ENCODE measurements at regions not wholly inside any gene's neighbourhood (a gene's known extent, or its start where the extent isn't known, plus 50 kb on each side); places are given as distances from the start of the nearest gene placed in this dataset.

DNA sequence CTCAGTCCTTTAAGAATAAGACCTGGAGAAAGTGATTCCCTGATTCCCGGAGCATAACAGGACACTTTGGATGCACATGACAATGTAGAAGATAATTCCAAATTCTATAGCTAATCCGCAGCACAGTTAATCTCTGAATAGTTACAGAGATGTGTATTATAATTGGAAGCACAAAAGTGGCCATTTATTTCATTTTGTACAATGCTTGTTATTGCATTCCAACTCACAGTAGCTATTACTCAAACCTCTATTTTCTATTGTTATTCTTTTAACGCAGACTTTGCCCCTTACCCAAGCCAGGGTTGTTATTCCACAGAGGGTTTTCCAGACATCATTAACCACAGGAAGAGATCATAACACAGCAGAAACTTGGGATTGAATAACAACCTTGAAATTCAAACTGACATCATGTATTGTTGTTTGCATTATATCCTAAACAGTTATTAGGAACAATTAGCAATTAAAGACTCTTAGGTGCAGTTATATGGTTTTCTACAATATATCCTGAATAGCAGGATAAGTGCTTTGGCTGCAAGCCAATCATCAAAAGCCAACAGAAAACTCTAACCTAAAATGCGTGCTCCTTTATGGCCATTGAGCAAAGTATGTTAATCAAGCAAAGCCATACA is 984.0 kb upstream of the TENM3 start:
- TF ChIP-seq EZH2phosphoT487 (IDR thresholded peaks at IDR 0.05; ENCODE audit: low read length) (no peak), EZH2 (optimal IDR thresholded peaks at IDR 0.05; ENCODE audit: low read depth, low read length) (no peak)
- TF ChIP-seq, protein P1, sequence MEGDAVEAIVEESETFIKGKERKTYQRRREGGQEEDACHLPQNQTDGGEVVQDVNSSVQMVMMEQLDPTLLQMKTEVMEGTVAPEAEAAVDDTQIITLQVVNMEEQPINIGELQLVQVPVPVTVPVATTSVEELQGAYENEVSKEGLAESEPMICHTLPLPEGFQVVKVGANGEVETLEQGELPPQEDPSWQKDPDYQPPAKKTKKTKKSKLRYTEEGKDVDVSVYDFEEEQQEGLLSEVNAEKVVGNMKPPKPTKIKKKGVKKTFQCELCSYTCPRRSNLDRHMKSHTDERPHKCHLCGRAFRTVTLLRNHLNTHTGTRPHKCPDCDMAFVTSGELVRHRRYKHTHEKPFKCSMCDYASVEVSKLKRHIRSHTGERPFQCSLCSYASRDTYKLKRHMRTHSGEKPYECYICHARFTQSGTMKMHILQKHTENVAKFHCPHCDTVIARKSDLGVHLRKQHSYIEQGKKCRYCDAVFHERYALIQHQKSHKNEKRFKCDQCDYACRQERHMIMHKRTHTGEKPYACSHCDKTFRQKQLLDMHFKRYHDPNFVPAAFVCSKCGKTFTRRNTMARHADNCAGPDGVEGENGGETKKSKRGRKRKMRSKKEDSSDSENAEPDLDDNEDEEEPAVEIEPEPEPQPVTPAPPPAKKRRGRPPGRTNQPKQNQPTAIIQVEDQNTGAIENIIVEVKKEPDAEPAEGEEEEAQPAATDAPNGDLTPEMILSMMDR (IDR thresholded peaks at IDR 0.05; ENCODE audit: low read length), result no peak
- Histone ChIP-seq H3F3A (ENCODE audit: insufficient read depth, low read length) (no peaks in the 10 kb centered on the region), H3K4me2 (ENCODE audit: low read depth, low read length) (no peak overlapping the region), H3K9me3 (replicated peaks; ENCODE audit: insufficient read depth, low read length) (no peaks in the 10 kb centered on the region), H3K36me3 (replicated peaks; ENCODE audit: insufficient read depth, low read length) (no peaks in the 10 kb centered on the region), H3K4me1 (ENCODE audit: low read length) (no peaks in the 10 kb centered on the region), H4K20me1 (ENCODE audit: insufficient read depth, low read length) (no peaks in the 10 kb centered on the region), H3K9me2 (replicated peaks; ENCODE audit: insufficient read depth, low read length) (no peaks in the 10 kb centered on the region), H2AFZ (ENCODE audit: low read length) (no peak overlapping the region), H3K9ac (ENCODE audit: low read length) (no peak overlapping the region), H3K27me3 (replicated peaks; ENCODE audit: insufficient read depth, low read length) (no peaks in the 10 kb centered on the region), H3K4me3 (ENCODE audit: low read length) (no peak overlapping the region), H3K27ac (ENCODE audit: low read length) (no peak overlapping the region), H3K79me2 (ENCODE audit: low read length) (no peaks in the 10 kb centered on the region)
- DNase-seq, result no peak

DNA sequence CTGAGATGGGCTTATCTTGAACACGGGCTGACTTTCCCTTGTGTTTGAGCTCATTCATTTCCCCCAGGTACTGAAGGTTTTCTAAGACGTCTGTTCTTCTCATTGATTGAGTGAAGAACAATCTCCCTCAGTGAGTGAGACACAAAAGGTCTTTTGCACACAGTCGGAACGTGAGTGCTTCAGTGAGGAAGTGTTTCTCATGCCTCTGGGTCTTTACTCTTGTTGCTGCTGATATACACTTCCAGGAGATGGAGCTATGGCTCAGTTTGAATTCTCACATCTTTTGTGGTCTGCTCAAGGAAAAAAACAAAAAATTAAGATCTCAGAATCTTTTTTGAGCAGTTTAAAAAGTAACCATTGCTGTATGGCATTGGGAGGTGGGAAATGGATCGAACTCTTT is 981.9 kb upstream of the TENM3 start:
- H2AFZ ChIP-seq (ENCODE audit: low read length), result no peak overlapping the region
- H3K9ac ChIP-seq (ENCODE audit: low read length), result no peak overlapping the region
- no peak for DNase-seq
- no peak overlapping the region for H3K4me3 ChIP-seq (ENCODE audit: low read length)
- no peaks in the 10 kb centered on the region for H3F3A ChIP-seq (ENCODE audit: insufficient read depth, low read length)
- no peaks in the 10 kb centered on the region for H3K79me2 ChIP-seq (ENCODE audit: low read length)
- TF ChIP-seq, protein P1 (IDR thresholded peaks at IDR 0.05; ENCODE audit: low read length), result no peak
- TF ChIP-seq EZH2phosphoT487 (IDR thresholded peaks at IDR 0.05; ENCODE audit: low read length), result no peak
- no peaks in the 10 kb centered on the region for H3K9me3 ChIP-seq (replicated peaks; ENCODE audit: insufficient read depth, low read length)
- H3K27ac ChIP-seq (ENCODE audit: low read length), result no peak overlapping the region
- no peaks in the 10 kb centered on the region for H3K4me1 ChIP-seq (ENCODE audit: low read length)
- H3K4me2 ChIP-seq (ENCODE audit: low read depth, low read length), result no peak overlapping the region
- H3K9me2 ChIP-seq (replicated peaks; ENCODE audit: insufficient read depth, low read length), result no peaks in the 10 kb centered on the region
- no peaks in the 10 kb centered on the region for H3K27me3 ChIP-seq (replicated peaks; ENCODE audit: insufficient read depth, low read length)
- H3K36me3 ChIP-seq (replicated peaks; ENCODE audit: insufficient read depth, low read length), result no peaks in the 10 kb centered on the region
- no peaks in the 10 kb centered on the region for H4K20me1 ChIP-seq (ENCODE audit: insufficient read depth, low read length)

DNA sequence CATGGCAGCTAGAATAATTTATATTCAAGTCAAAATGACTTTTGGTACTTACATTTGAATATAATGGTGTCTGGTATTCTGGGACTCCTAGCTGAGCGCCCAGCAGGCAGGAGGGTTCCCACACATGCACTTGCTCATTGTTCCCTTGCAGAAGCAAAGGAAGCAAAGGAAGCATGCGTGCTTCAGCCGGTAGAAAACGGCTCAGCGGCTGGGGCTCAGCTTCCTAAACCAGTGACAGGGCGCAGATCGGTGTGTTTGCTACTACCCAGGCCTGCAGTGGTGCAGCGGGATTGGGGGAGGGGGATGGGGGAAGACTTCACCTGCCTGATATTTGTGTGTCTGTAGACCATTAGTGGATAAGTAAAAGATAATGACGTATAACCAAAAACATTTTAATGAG is 978.3 kb upstream of the TENM3 start:
- no peaks in the 10 kb centered on the region for H3K4me1 ChIP-seq (ENCODE audit: low read length)
- no peaks in the 10 kb centered on the region for H3F3A ChIP-seq (ENCODE audit: insufficient read depth, low read length)
- TF ChIP-seq, protein P1 (IDR thresholded peaks at IDR 0.05; ENCODE audit: low read length), result no peak
- no peak for TF ChIP-seq EZH2 (optimal IDR thresholded peaks at IDR 0.05; ENCODE audit: low read depth, low read length)
- TF ChIP-seq EZH2phosphoT487 (IDR thresholded peaks at IDR 0.05; ENCODE audit: low read length), result no peak
- H3K9me2 ChIP-seq (replicated peaks; ENCODE audit: insufficient read depth, low read length), result no peaks in the 10 kb centered on the region
- H2AFZ ChIP-seq (ENCODE audit: low read length), result no peak overlapping the region
- H4K20me1 ChIP-seq (ENCODE audit: insufficient read depth, low read length), result no peaks in the 10 kb centered on the region
- H3K79me2 ChIP-seq (ENCODE audit: low read length), result no peaks in the 10 kb centered on the region
- H3K27ac ChIP-seq (ENCODE audit: low read length), result no peak overlapping the region
- no peaks in the 10 kb centered on the region for H3K36me3 ChIP-seq (replicated peaks; ENCODE audit: insufficient read depth, low read length)
- H3K4me3 ChIP-seq (ENCODE audit: low read length), result no peak overlapping the region
- H3K27me3 ChIP-seq (replicated peaks; ENCODE audit: insufficient read depth, low read length), result no peaks in the 10 kb centered on the region
- no peak for DNase-seq
- no peaks in the 10 kb centered on the region for H3K9me3 ChIP-seq (replicated peaks; ENCODE audit: insufficient read depth, low read length)
- no peak overlapping the region for H3K9ac ChIP-seq (ENCODE audit: low read length)
- H3K4me2 ChIP-seq (ENCODE audit: low read depth, low read length), result no peak overlapping the region

All from MM.1S (cell line).